Fibroblast of lung (primary cell): ENCODE measurements at regions not wholly inside any gene's neighbourhood (a gene's known extent, or its start where the extent isn't known, plus 50 kb on each side); places are given as distances from the start of the nearest gene placed in this dataset.

Experiments used
- CTCF ChIP-seq, 2 donors: IDR thresholded peaks in 1 of 2; conservative IDR thresholded peaks in 1 of 2; 1 replicate in 1 of 2; 2 replicates in 1 of 2; pipeline ENCODE4 v1.5.1; 2011 to 2012; ENCODE audit warnings: low read length in 2 of 2, control low read depth in 1 of 2, inconsistent platforms in 1 of 2, low read depth in 1 of 2, mild to moderate bottlenecking in 1 of 2
- EZH2 ChIP-seq: IDR thresholded peaks from 2 replicates; pipeline ENCODE4 v1.5.1; 2012; ENCODE audit warnings: low read length, control low read depth, mild to moderate bottlenecking; ENCODE audit errors: missing control alignments

DNA sequence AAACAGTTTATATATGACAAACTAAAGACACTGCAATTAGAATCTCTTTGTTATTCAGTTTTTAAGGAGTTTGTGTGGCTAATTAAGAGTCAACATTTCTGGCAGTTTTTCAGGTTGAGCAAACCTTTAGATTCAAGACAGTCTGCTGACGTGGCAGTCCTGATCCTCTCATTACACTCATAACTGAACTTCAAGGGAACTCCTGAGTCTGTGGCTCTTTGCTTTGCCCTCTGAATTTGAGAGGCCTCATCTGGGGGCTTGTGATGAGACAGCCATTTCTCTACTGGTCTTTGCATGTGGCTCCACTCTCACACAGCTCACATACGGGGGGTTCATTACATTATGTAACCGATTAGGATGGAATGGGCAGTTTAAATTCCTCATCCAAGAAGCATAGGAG is 182.9 kb upstream of the MEF2C start:
- no peak for TF ChIP-seq CTCF (conservative IDR thresholded peaks at IDR 0.05 in 1 of 2, IDR thresholded peaks at IDR 0.05 in 1 of 2; ENCODE audit: low read depth in 1 of 2, low read length in 2 of 2)
- TF ChIP-seq EZH2 = no peak
